PC-3 (cell line): ENCODE measurements at regions not wholly inside any gene's neighbourhood (a gene's known extent, or its start where the extent isn't known, plus 50 kb on each side); places are given as distances from the start of the nearest gene placed in this dataset.
"Not testable (repeated sequence)": the region's sequence is repeated elsewhere in the genome, so short reads cannot be mapped to it uniquely, and the experiment has no call there.

Experiments used
- EZH2 ChIP-seq: fragments of 300-600 bp; sonication (generic); IDR thresholded peaks from one replicate; pipeline ENCODE4 v1.6.1; 2017; ENCODE audit warnings: antibody characterized with exemption, mild to moderate bottlenecking, low read length; ENCODE audit not compliant: unreplicated experiment
- TF ChIP-seq, protein P1 (sequence below): fragments of 300-600 bp; sonication (generic); conservative IDR thresholded peaks from 2 replicates; pipeline ENCODE4 v1.5.1; 2017; ENCODE audit warnings: antibody characterized with exemption, low read depth, mild to moderate bottlenecking, low read length

- TF ChIP-seq, protein P1, sequence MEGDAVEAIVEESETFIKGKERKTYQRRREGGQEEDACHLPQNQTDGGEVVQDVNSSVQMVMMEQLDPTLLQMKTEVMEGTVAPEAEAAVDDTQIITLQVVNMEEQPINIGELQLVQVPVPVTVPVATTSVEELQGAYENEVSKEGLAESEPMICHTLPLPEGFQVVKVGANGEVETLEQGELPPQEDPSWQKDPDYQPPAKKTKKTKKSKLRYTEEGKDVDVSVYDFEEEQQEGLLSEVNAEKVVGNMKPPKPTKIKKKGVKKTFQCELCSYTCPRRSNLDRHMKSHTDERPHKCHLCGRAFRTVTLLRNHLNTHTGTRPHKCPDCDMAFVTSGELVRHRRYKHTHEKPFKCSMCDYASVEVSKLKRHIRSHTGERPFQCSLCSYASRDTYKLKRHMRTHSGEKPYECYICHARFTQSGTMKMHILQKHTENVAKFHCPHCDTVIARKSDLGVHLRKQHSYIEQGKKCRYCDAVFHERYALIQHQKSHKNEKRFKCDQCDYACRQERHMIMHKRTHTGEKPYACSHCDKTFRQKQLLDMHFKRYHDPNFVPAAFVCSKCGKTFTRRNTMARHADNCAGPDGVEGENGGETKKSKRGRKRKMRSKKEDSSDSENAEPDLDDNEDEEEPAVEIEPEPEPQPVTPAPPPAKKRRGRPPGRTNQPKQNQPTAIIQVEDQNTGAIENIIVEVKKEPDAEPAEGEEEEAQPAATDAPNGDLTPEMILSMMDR, result not testable (repeated sequence)
- not testable (repeated sequence) for TF ChIP-seq EZH2
These were observed 84.6 kb upstream of the SPDYE9 start for GRCh38 chr7:73170415-73170814.
